ENCODE measurements at regions not wholly inside any gene's neighbourhood (a gene's known extent, or its start where the extent isn't known, plus 50 kb on each side); places are given as distances from the start of the nearest gene placed in this dataset.
"Not testable (repeated sequence)": the region's sequence is repeated elsewhere in the genome, so short reads cannot be mapped to it uniquely, and the experiment has no call there.

- DNase-seq (ENCODE audit: low read depth in 2 of 2) = no peak
These were observed 1847.0 kb upstream of the PCDH10 start for GRCh38 chr4:131302108-131302507.

GRCh38 chr4:131304686-131305085, 1844.4 kb upstream of the PCDH10 start:
- no peak for DNase-seq (ENCODE audit: low read depth in 2 of 2)

- no peak for DNase-seq (ENCODE audit: low read depth in 2 of 2)
These were observed 1839.5 kb upstream of the PCDH10 start for GRCh38 chr4:131309628-131310027.

GRCh38 chr4:131316086-131316485, 1833.0 kb upstream of the PCDH10 start:
- no peak for DNase-seq (ENCODE audit: low read depth in 2 of 2)

- no peak for DNase-seq (ENCODE audit: low read depth in 2 of 2)
These were observed 1811.2 kb upstream of the PCDH10 start for GRCh38 chr4:131337936-131338335.

- no peak for DNase-seq (ENCODE audit: low read depth in 2 of 2)
These were observed 1810.0 kb upstream of the PCDH10 start for GRCh38 chr4:131339137-131339536.

- no peak for DNase-seq (ENCODE audit: low read depth in 2 of 2)
These were observed 1804.3 kb upstream of the PCDH10 start for GRCh38 chr4:131344761-131345160.

- no peak for DNase-seq (ENCODE audit: low read depth in 2 of 2)
These were observed 1801.3 kb upstream of the PCDH10 start for GRCh38 chr4:131347816-131348215.

- DNase-seq (ENCODE audit: low read depth in 2 of 2) = no peak
These were observed 1800.8 kb upstream of the PCDH10 start for GRCh38 chr4:131348263-131348662.

GRCh38 chr4:131352371-131352770, 1796.7 kb upstream of the PCDH10 start:
- DNase-seq (ENCODE audit: low read depth in 2 of 2) = not testable (repeated sequence)

GRCh38 chr4:131366714-131367113, 1782.4 kb upstream of the PCDH10 start:
- no peak for DNase-seq (ENCODE audit: low read depth in 2 of 2)

GRCh38 chr4:131367441-131367840, 1781.7 kb upstream of the PCDH10 start:
- DNase-seq (ENCODE audit: low read depth in 2 of 2) = no peak

GRCh38 chr4:131370846-131371245, 1778.2 kb upstream of the PCDH10 start:
- DNase-seq (ENCODE audit: low read depth in 2 of 2) = no peak

- no peak for DNase-seq (ENCODE audit: low read depth in 2 of 2)
These were observed 1768.0 kb upstream of the PCDH10 start for GRCh38 chr4:131381055-131381454.

- DNase-seq (ENCODE audit: low read depth in 2 of 2) = no peak
These were observed 1766.3 kb upstream of the PCDH10 start for GRCh38 chr4:131382839-131383238.

GRCh38 chr4:131388277-131388676, 1760.8 kb upstream of the PCDH10 start:
- DNase-seq (ENCODE audit: low read depth in 2 of 2) = no peak

GRCh38 chr4:131408102-131408501, 1741.0 kb upstream of the PCDH10 start:
- DNase-seq (ENCODE audit: low read depth in 2 of 2) = no peak

GRCh38 chr4:131411393-131411792, 1737.7 kb upstream of the PCDH10 start:
- no peak for DNase-seq (ENCODE audit: low read depth in 2 of 2)

GRCh38 chr4:131419147-131419546, 1729.9 kb upstream of the PCDH10 start:
- DNase-seq (ENCODE audit: low read depth in 2 of 2) = no peak

- no peak for DNase-seq (ENCODE audit: low read depth in 2 of 2)
These were observed 1722.9 kb upstream of the PCDH10 start for GRCh38 chr4:131426023-131426758.

GRCh38 chr4:131427000-131427399, 1722.1 kb upstream of the PCDH10 start:
- DNase-seq (ENCODE audit: low read depth in 2 of 2) = no peak

GRCh38 chr4:131430302-131430701, 1718.8 kb upstream of the PCDH10 start:
- DNase-seq (ENCODE audit: low read depth in 2 of 2) = no peak

- no peak for DNase-seq (ENCODE audit: low read depth in 2 of 2)
These were observed 1707.9 kb upstream of the PCDH10 start for GRCh38 chr4:131441004-131441688.

Data from stimulated activated CD8-positive, alpha-beta memory T cell treated with anti-CD3 and anti-CD28 coated beads, Interleukin-2, amount 100 ng/mL, for 1 hour (primary cell).